GM12875 (cell line): ENCODE measurements at regions not wholly inside any gene's neighbourhood (a gene's known extent, or its start where the extent isn't known, plus 50 kb on each side); places are given as distances from the start of the nearest gene placed in this dataset.

ENCODE experiments used
- H3K4me3 ChIP-seq: one replicate; pipeline ENCODE4 v1.5.1; 2011; ENCODE audit warnings: low read depth, low read length, control low read depth
- CTCF ChIP-seq: IDR thresholded peaks from 2 replicates; pipeline ENCODE4 v1.5.1; 2011; ENCODE audit warnings: low read depth, mild to moderate bottlenecking, control low read depth, inconsistent platforms, low read length, moderate library complexity, borderline replicate concordance; ENCODE audit not compliant: insufficient read depth

- TF ChIP-seq CTCF = no peak
- no peak overlapping the region for H3K4me3 ChIP-seq
These were observed 54.0 kb upstream of the PRPS1L1 start for GRCh38 chr7:18081617-18082016.

GRCh38 chr7:18082169-18082568 lies 54.5 kb upstream of the PRPS1L1 start:
- H3K4me3 ChIP-seq = no peak overlapping the region
- TF ChIP-seq CTCF = no peak

GRCh38 chr7:18086165-18087025 lies 58.7 kb upstream of the PRPS1L1 start:
- TF ChIP-seq CTCF = no peak
- peak overlapping the region; percentile 5 for H3K4me3 ChIP-seq

GRCh38 chr7:18087026-18087686 lies 59.5 kb upstream of the PRPS1L1 start:
- TF ChIP-seq CTCF = no peak
- H3K4me3 ChIP-seq = peak overlapping the region; percentile 5

- no peak overlapping the region for H3K4me3 ChIP-seq
- no peak for TF ChIP-seq CTCF
These were observed 60.0 kb upstream of the PRPS1L1 start for GRCh38 chr7:18087687-18088078.

GRCh38 chr7:18096087-18096486 lies 68.4 kb upstream of the PRPS1L1 start:
- H3K4me3 ChIP-seq = no peak overlapping the region
- TF ChIP-seq CTCF = no peak

- TF ChIP-seq CTCF = no peak
- H3K4me3 ChIP-seq = no peak overlapping the region
These were observed 74.9 kb upstream of the PRPS1L1 start for GRCh38 chr7:18102576-18102975.
